PFSK-1 (cell line): ENCODE measurements at regions not wholly inside any gene's neighbourhood (a gene's known extent, or its start where the extent isn't known, plus 50 kb on each side); places are given as distances from the start of the nearest gene placed in this dataset.

Experiments used
- POLR2AphosphoS5 ChIP-seq: IDR thresholded peaks from 2 replicates; pipeline ENCODE4 v1.6.1; 2012; ENCODE audit warnings: low read depth, mild to moderate bottlenecking, control low read depth, low read length, moderate library complexity
- SIN3A ChIP-seq: IDR thresholded peaks from 2 replicates; pipeline ENCODE4 v1.6.1; 2012; ENCODE audit warnings: mild to moderate bottlenecking, low read length, moderate library complexity, borderline replicate concordance; ENCODE audit not compliant: insufficient read depth
- TF ChIP-seq, protein P1 (sequence below), 2 experiments: IDR thresholded peaks; 2 replicates each; pipeline versions ENCODE4 v1.6.1 to v1.8.0; 2011 to 2012; ENCODE audit warnings: low read depth in 2 of 2, low read length in 2 of 2, control low read depth in 1 of 2, inconsistent platforms in 1 of 2, mild to moderate bottlenecking in 1 of 2, moderate library complexity in 1 of 2; ENCODE audit not compliant: insufficient read depth in 1 of 2

DNA sequence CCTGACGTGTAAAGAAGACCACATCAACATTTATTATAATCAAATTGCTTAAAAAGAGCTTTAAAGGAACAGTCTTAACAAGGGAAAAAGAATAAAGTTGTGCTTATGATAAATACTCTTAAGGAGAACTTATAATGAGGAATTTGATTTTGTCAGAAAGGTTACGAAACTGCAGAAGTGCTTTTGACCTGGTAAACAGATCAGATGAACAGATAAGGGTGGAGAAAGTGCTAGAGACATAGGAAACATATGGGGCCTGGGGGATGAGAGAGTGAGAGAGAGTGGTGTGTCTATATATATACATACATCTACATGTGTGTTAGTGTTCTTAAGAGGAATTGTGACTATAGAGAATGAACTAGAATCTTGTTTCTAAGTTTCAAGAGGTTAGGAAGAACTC is 186.2 kb upstream of the GJE1 start:
- no peak for TF ChIP-seq POLR2AphosphoS5
- TF ChIP-seq, protein P1, sequence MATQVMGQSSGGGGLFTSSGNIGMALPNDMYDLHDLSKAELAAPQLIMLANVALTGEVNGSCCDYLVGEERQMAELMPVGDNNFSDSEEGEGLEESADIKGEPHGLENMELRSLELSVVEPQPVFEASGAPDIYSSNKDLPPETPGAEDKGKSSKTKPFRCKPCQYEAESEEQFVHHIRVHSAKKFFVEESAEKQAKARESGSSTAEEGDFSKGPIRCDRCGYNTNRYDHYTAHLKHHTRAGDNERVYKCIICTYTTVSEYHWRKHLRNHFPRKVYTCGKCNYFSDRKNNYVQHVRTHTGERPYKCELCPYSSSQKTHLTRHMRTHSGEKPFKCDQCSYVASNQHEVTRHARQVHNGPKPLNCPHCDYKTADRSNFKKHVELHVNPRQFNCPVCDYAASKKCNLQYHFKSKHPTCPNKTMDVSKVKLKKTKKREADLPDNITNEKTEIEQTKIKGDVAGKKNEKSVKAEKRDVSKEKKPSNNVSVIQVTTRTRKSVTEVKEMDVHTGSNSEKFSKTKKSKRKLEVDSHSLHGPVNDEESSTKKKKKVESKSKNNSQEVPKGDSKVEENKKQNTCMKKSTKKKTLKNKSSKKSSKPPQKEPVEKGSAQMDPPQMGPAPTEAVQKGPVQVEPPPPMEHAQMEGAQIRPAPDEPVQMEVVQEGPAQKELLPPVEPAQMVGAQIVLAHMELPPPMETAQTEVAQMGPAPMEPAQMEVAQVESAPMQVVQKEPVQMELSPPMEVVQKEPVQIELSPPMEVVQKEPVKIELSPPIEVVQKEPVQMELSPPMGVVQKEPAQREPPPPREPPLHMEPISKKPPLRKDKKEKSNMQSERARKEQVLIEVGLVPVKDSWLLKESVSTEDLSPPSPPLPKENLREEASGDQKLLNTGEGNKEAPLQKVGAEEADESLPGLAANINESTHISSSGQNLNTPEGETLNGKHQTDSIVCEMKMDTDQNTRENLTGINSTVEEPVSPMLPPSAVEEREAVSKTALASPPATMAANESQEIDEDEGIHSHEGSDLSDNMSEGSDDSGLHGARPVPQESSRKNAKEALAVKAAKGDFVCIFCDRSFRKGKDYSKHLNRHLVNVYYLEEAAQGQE (IDR thresholded peaks at IDR 0.05; ENCODE audit: insufficient read depth in 1 of 2, low read depth in 2 of 2, low read length in 2 of 2) = no peak
- no peak for TF ChIP-seq SIN3A
